GM12892 (cell line): ENCODE measurements at regions not wholly inside any gene's neighbourhood (a gene's known extent, or its start where the extent isn't known, plus 50 kb on each side); places are given as distances from the start of the nearest gene placed in this dataset.

Experiments
- DNase-seq: peaks from one replicate; pipeline ENCODE4 v3.0.0; 2011; ENCODE audit not compliant: insufficient read length
- FAIRE-seq: peaks from 2 replicates; lab custom pipeline; 2011; peaks lifted over from hg19 to GRCh38; lab: Jason Lieb, UNC
- POLR2A ChIP-seq: IDR thresholded peaks from 2 replicates; pipeline ENCODE4 v1.6.1; 2011; ENCODE audit warnings: low read depth, low read length, control low read depth
- POLR2AphosphoS5 ChIP-seq: IDR thresholded peaks from 2 replicates; pipeline ENCODE4 v1.6.1; 2011; ENCODE audit warnings: low read depth, low read length, control low read depth
- TAF1 ChIP-seq: IDR thresholded peaks from 2 replicates; pipeline ENCODE4 v1.6.1; 2011; ENCODE audit warnings: low read depth, mild to moderate bottlenecking, control low read depth, low read length, borderline replicate concordance

DNA sequence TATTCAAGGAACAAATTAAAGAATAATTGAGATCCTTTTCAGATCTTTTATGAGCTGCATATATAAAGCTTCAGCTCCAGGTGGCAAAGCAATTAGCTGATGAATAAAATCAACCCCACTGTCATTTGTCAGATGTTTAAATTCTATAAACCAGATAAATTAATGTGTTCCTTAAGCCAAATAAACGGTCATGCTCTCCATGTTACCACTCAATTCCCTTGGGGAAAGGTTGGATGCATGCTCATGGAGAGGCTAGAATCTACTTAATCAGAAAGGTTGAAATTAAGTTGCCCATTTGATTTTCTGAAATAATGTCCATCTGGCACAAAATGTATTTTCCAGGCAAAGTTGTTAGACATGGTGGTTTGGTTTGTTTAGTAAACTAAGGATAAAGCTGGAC is 282.5 kb upstream of the SPRED2 start:
- no peak for TF ChIP-seq TAF1
- no peak for TF ChIP-seq POLR2AphosphoS5
- TF ChIP-seq POLR2A = no peak
- no peak for FAIRE-seq
- DNase-seq = no peak

DNA sequence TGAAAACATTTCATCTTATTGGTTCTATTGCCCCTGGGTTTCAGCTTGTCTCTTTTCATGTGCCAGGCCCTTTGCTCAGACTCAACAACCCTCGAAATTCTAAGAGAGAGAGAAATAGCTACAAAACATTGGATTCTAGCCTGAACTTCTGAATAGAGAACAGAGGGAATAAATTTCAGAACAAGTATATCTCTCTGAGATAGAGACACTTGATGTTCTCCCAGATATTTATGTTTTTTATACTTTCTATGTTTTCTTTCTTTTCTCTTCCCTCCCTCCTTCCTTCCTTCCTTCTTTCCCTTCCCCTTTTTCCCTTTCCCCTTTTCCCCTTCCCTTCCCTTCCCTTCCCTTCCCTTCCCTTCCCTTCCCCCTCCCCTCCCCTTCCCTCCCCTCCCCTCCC is 279.5 kb upstream of the SPRED2 start:
- TF ChIP-seq TAF1 (no peak), POLR2AphosphoS5 (no peak), POLR2A (no peak)
- FAIRE-seq (no peak), DNase-seq (no peak)

DNA sequence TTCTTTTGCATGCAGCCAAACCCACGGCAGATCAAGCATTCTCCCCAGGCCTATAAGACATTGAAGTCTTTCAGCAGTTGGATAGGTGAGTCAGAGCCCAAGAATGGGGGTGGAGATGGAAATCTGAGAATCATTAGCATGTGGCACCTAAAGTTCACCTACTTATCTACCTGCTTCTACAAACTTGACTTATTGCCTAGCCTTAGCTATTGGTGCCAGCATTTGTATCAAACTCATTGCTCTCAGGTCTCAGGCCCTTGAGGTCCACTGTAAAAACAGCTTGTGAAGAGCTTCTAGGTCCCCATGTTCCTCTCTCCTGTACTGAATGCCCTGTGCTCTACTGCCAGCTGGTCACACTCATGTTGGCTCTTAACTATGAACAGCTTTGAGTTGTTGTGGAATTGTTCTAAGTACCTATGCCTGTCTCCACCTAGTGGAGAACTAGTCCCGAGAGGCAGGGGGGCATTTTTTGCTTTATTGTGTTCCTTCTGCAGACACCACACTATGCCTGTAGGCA is 278.4 kb upstream of the SPRED2 start:
- no peak for TF ChIP-seq TAF1
- TF ChIP-seq POLR2A = no peak
- TF ChIP-seq POLR2AphosphoS5 = no peak
- no peak for DNase-seq
- peak; percentile 50 for FAIRE-seq

DNA sequence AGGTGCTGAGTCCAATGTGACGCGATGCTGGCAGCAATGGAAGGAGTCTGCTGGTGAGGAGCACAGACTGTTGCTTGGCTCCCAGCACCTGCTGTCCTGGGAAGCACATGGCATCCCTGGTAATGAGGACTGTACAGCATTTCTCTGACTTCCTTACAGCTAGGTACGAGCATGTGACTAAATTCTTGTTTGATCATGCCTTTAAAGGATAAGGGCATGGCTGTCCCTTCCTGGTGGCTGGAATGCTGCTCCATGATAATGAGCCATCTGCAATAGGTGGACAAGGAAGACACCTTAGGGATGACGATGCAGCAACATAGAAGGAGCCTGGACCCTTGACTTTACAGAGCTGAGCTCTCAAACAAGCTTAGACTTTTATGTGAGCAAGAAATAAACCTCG is 278.0 kb upstream of the SPRED2 start:
- no peak for FAIRE-seq
- no peak for TF ChIP-seq TAF1
- no peak for TF ChIP-seq POLR2A

DNA sequence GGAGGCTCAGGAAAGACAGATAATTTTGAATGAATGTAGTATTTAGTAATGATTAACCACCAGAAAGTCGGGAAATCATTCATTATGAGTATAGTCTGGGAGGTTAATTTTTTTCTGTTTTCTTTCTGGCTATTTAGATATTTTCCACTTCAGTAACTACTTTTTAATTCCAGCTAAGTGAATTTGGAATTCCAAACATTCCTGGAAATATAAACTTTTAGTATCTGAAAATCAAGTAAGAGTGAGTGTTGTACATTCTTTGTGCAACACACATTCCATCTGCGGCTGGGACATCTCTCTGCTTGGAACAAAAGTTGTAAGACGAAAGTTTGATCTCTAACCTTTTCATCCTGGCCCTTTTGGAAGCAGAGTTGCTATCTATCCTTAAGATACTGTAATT is 275.7 kb upstream of the SPRED2 start:
- TF ChIP-seq TAF1 (no peak), POLR2AphosphoS5 (no peak), POLR2A (no peak)
- DNase-seq (no peak), FAIRE-seq (no peak)

More for the DNA sequence above, 278.0 kb upstream of the SPRED2 start:
- DNase-seq = no peak

DNA sequence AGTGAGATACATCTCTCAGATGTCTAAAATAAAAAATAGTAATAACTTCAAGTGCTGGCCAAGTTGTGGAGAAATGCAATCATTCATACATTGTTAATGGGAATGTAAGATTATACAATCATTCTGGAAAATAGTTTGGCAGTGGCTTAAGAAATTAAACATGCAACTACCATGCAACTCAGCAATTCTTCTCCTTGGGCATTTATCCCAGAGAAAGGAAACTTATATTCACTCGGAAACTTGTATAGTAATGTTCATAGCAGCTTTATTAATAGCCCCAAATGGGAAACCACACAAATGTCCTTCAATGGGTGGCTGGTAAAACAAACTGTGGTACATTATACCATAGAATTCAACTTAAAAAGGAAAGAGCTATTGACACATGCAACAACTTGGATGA is 274.0 kb upstream of the SPRED2 start:
- TF ChIP-seq POLR2A = no peak
- no peak for TF ChIP-seq POLR2AphosphoS5
- no peak for TF ChIP-seq TAF1
- FAIRE-seq = no peak
- DNase-seq = no peak

DNA sequence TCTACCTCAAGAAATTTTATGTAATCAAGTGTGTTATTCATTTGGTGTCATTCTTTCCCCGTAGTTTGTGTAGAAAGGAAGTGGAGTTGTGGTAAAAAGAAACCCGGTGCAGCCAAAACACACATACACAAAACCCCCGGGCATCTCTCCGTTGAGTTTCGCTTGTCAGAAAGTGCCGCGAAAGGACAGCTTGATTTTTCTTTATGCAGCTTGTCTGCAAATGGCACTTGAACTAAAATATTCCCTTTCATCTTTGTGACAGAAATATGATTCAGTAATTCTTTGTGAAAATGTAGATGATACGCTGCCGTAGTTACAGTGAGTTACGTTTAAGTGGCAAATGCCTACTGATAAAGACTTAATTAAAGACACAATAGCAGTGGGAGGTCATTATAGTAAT is 268.8 kb upstream of the SPRED2 start:
- no peak for TF ChIP-seq POLR2A
- FAIRE-seq (no peak), DNase-seq (no peak)

DNA sequence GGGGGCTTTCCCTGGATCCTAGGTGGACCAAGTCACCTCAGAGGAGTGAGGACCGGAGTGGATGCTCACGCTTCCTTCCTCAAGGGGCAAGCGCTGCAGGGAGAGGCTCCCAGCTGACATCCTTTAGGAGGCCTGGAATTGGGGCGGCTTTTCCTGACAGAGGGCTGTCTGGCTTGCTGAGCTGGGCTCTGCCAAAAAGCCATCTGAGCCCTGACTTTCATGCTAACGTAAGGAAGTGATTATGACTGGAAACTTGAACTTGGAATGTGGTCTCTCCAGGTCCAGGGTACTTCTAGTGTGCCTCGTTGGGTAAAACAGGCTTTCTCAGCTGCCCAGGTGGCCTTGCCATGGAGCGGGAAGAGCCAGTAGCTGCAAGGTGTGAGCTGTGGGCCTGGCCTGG is 268.3 kb upstream of the SPRED2 start:
- no peak for DNase-seq
- FAIRE-seq = no peak
- no peak for TF ChIP-seq TAF1
- no peak for TF ChIP-seq POLR2AphosphoS5
- TF ChIP-seq POLR2A = no peak

DNA sequence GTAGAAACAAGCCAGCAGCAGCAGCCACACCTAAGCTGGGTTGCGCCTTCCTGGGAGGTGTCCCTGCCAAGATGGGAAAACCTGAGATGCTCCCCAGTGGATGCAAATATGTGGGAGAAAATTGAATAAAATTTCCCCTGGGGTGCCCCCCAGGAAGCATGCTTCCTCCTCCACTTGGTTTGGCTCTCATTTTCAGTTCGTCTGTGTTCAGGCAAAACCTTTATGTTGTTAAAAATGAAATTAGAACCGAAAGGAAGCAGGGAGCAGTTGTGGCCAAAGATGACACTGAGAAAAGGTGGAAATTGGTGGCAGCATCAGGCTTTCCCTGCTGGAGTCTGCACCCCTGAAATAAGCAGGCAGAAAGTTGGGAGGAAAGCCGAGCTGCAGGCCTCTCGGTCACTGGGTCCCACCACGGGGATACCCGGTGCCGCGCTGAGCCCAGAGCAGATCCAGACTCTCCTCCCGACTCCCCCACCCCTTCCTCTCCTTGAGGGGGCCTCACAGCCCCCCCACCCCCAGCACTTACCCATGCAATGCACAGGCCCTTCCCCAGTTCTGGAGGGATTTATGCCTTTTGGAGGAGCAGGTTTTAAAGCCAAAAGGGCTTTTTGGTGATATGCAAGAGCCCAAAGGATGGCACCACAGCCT is 267.7 kb upstream of the SPRED2 start:
- TF ChIP-seq TAF1 (no peak), POLR2AphosphoS5 (no peak), POLR2A (no peak)
- DNase-seq (peak; percentile 7), FAIRE-seq (no peak)

DNA sequence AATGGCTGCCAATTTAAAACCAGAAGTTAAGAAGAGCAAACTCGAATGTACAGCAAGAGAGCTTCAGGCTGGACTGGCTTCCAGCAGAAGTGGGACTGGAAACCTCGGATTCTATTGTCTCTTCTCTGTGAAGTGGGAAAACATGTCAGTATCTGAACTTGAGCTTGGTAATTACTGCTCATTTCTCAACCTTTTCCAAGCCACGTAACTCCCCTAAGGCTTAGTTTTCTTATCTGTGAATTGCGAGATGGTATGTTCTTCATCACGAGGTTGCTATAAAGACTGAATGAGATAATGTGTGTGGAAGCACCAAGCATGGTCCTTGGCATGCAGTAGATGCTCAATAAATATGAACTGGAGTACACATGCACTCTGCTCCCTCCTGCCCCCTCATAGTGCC is 259.4 kb upstream of the SPRED2 start:
- TF ChIP-seq POLR2AphosphoS5 = no peak
- TF ChIP-seq POLR2A = no peak
- TF ChIP-seq TAF1 = no peak
- FAIRE-seq (no peak), DNase-seq (no peak)

DNA sequence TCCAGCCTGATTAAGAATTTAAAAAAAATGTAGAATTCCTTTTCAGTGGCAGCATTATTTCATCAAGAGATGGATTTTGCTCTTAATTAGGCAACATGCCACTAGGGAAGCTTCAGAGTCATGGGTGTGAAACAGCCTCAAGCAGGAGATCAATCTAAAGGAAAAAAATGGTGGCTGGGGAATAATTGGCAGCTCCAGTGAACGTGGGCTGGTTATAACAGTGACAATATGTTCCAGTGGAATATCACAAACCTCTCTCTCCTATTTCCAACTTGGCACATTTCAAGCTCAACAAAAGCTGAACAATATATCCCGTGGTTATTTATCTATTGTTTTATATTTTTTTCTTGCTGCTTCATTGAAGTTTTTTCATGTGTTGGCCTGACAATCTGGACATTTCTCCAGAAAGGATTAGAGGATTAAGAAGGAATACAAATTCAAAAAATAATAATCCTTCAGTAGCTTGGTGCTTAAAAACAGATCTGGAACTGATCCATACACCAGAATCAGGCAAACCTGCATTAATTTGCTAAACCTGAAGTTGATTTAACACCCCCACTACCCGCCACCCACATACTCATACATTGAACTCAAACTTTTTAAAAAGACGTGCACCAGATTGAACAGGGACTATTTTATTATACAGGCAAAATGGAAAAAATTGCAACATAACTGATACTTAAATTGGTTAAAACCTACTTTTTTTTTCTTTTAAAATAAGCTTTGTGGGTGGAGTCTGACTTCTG is 255.9 kb upstream of the SPRED2 start:
- DNase-seq = no peak
- FAIRE-seq = no peak
- no peak for TF ChIP-seq TAF1
- TF ChIP-seq POLR2AphosphoS5 = no peak
- no peak for TF ChIP-seq POLR2A

DNA sequence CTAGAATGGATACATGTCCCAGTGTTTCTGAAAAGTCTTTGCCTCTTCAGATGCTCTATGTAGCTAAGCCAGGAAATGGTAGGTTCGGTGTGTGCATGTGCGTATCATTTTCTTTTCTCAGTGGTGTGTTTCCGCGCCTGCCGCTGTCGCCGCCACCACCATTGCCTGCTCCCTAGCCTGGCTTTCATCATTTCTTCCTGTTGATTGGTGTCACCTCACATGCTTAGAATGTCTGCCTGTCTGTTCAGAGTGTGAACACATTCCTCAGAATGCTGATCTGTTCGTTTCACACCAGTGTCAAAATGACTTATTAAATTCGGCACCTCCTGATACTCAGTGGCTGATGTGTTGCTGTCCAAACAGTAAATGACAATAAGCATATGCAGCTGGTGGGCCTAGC is 255.2 kb upstream of the SPRED2 start:
- FAIRE-seq (no peak), DNase-seq (no peak)
- no peak for TF ChIP-seq POLR2A
- no peak for TF ChIP-seq POLR2AphosphoS5
- TF ChIP-seq TAF1 = no peak
